Spleen (tissue), 11 donors: ENCODE measurements at regions not wholly inside any gene's neighbourhood (a gene's known extent, or its start where the extent isn't known, plus 50 kb on each side); places are given as distances from the start of the nearest gene placed in this dataset.

Experiments used
- DNase-seq: peaks from one replicate; pipeline ENCODE4 v3.0.0-alpha.2; 2020
- H3K27ac ChIP-seq, 8 donors: fragments of 200-600 bp; sonication (generic) in 7 of 8; 1 replicate in 4 of 8; 2 replicates in 4 of 8; pipeline versions ENCODE4 v1.5.0 to v1.8.0; 2016 to 2021; ENCODE audit warnings: inconsistent platforms in 4 of 8, mild to moderate bottlenecking in 4 of 8, moderate library complexity in 1 of 8
- H3K27me3 ChIP-seq, 7 donors: fragments of 200-600 bp; sonication (generic) in 6 of 7; replicated peaks in 1 of 7; 1 replicate in 4 of 7; 2 replicates in 3 of 7; pipeline versions ENCODE4 v1.5.0 to v1.8.0; 2016 to 2021; ENCODE audit warnings: inconsistent platforms in 3 of 7, mild to moderate bottlenecking in 1 of 7
- H3K36me3 ChIP-seq, 6 donors: fragments of 200-600 bp; sonication (generic) in 5 of 6; 1 replicate in 4 of 6; 2 replicates in 2 of 6; pipeline versions ENCODE4 v1.5.0 to v1.8.0; 2016 to 2021; ENCODE audit warnings: inconsistent platforms in 2 of 6
- H3K4me1 ChIP-seq, 6 donors: fragments of 200-600 bp; sonication (generic) in 5 of 6; 1 replicate in 3 of 6; 2 replicates in 3 of 6; pipeline versions ENCODE4 v1.5.0 to v1.8.0; 2016 to 2021; ENCODE audit warnings: inconsistent platforms in 3 of 6
- H3K4me3 ChIP-seq, 8 donors: fragments of 200-600 bp; sonication (generic) in 7 of 8; 1 replicate in 4 of 8; 2 replicates in 4 of 8; pipeline versions ENCODE4 v1.5.0 to v1.8.0; 2016 to 2021; ENCODE audit warnings: inconsistent platforms in 4 of 8, mild to moderate bottlenecking in 4 of 8, moderate library complexity in 2 of 8
- H3K9me3 ChIP-seq, 8 donors: fragments of 200-600 bp; sonication (generic) in 7 of 8; 1 replicate in 4 of 8; 2 replicates in 4 of 8; pipeline versions ENCODE4 v1.5.0 to v1.8.0; 2016 to 2021; ENCODE audit warnings: inconsistent platforms in 4 of 8
- CTCF ChIP-seq, 11 experiments: fragments of 200-600 bp in 7 of 11; fragments of 450-650 bp in 4 of 11; sonication (generic) in 4 of 11; IDR thresholded peaks in 8 of 11; conservative IDR thresholded peaks in 3 of 11; 1 replicate in 7 of 11; 2 replicates in 4 of 11; pipeline versions ENCODE4 v1.4.0 to v1.8.0; 2016 to 2021; ENCODE audit warnings: antibody characterized with exemption in 11 of 11, inconsistent platforms in 4 of 11, mild to moderate bottlenecking in 1 of 11
- POLR2A ChIP-seq, 3 donors: fragments of 450-650 bp; IDR thresholded peaks; one replicate each; pipeline ENCODE4 v1.5.1; 2017; ENCODE audit warnings: antibody characterized with exemption in 3 of 3, mild to moderate bottlenecking in 1 of 3
- POLR2AphosphoS5 ChIP-seq, 3 donors: sonication (generic); formaldehyde crosslinking; IDR thresholded peaks; one replicate each; pipeline ENCODE4 v1.5.1; 2017; ENCODE audit warnings: antibody characterized with exemption in 3 of 3
- WGBS, 5 donors: extraction: QIAGEN DNeasy Blood & Tissue Kit in 3 of 5; methylation state at CpG; one replicate each; pipeline versions ENCODE4 v1.1.5 to v1.1.7; 2013 to 2018; 5-methylcytosine and 5-hydroxymethylcytosine counted together
- intact Hi-C: fragments of 100-400 bp; cut with DNase I; formaldehyde crosslinking; loops from one replicate; pipeline ENCODE4 v1.15.0; 2023; ENCODE audit warnings: low total_unique reads
- donor health status: healthy with polysubstance abuse.
- donor health status: DM: no; HTN: no; CAD: no; lungs with moderate emphysema.
- donor health status: DM: no; HTN: no; CAD: no.
- donor health status: Bipolar disorder and iron deficiency.
- donor health status: healthy.
- donor health status: DM: no; HTN: no; CAD: no.
- donor health status: DM: yes; HTN: yes; CAD: no.

DNA sequence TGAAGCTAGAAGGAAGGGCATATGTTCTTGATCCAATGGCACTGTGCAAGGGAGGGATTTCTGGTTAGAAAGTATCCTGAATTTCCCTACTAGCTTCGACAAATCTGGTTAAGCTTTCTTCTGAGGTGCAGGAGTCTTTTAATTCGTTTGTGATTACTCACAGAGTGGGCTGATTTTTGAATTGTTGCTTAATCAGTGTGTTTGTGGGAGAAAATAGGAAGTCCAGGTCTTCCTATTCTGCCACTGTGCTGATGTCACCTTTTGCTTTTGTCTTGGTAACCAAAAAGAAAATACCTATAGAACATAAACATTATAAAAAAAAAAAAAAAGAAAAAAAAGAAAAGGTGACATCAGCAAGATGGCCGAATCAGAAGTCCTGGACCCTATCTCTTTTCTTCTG lies 1008.6 kb downstream of the TSN start:
- TF ChIP-seq POLR2A (IDR thresholded peaks at IDR 0.05) (no peak), CTCF (IDR thresholded peaks at IDR 0.05 in 8 of 11, conservative IDR thresholded peaks at IDR 0.05 in 3 of 11) (no peak), POLR2AphosphoS5 (IDR thresholded peaks at IDR 0.05) (no peak)
- intact Hi-C loops: no loop called here
- Histone ChIP-seq H3K27ac (peak overlapping the region in 2 of 8 donors; percentile 6 to 59), H3K9me3 (peaks cover 0 to 72% (median 37%) of the 10 kb centered on the region in 8 donors), H3K36me3 (no peaks in the 10 kb centered on the region), H3K27me3 (no peaks in the 10 kb centered on the region), H3K4me3 (no peak overlapping the region), H3K4me1 (no peaks in the 10 kb centered on the region)
- WGBS, 5 donors: 56 to 72% (median 65%) methylated on average over 3 of the region's 3 CpGs
- DNase-seq: no peak

- intact Hi-C loops: no loop called here
- H3K27me3 ChIP-seq: no peaks in the 10 kb centered on the region
- TF ChIP-seq POLR2AphosphoS5 (IDR thresholded peaks at IDR 0.05) (no peak), POLR2A (IDR thresholded peaks at IDR 0.05) (no peak), CTCF (IDR thresholded peaks at IDR 0.05 in 8 of 11, conservative IDR thresholded peaks at IDR 0.05 in 3 of 11) (no peak)
- peaks cover 0 to 38% (median 13%) of the 10 kb centered on the region in 8 donors for H3K9me3 ChIP-seq
- DNase-seq: no peak
- no peak overlapping the region for H3K27ac ChIP-seq
- no peaks in the 10 kb centered on the region for H3K36me3 ChIP-seq
- no peak overlapping the region for H3K4me3 ChIP-seq
- WGBS, 5 donors: 90 to 97% (median 94%) methylated on average over 1 of the region's 1 CpG
- H3K4me1 ChIP-seq: no peaks in the 10 kb centered on the region
These were observed 1024.8 kb downstream of the TSN start for GRCh38 chr2:122780251-122780650.

- Histone ChIP-seq H3K27me3 (no peaks in the 10 kb centered on the region), H3K9me3 (peaks cover 0 to 16% (median 0%) of the 10 kb centered on the region in 8 donors), H3K4me1 (no peaks in the 10 kb centered on the region), H3K27ac (no peak overlapping the region), H3K4me3 (no peak overlapping the region), H3K36me3 (no peaks in the 10 kb centered on the region)
- intact Hi-C loops: no loop called here
- no peak for DNase-seq
- no peak for TF ChIP-seq CTCF (IDR thresholded peaks at IDR 0.05 in 8 of 11, conservative IDR thresholded peaks at IDR 0.05 in 3 of 11)
- no peak for TF ChIP-seq POLR2AphosphoS5 (IDR thresholded peaks at IDR 0.05)
- no peak for TF ChIP-seq POLR2A (IDR thresholded peaks at IDR 0.05)
- WGBS, 5 donors: 88 to 98% (median 94%) methylated on average over 2 of the region's 2 CpGs
These were observed 1038.6 kb downstream of the TSN start for GRCh38 chr2:122794100-122794499.

DNA sequence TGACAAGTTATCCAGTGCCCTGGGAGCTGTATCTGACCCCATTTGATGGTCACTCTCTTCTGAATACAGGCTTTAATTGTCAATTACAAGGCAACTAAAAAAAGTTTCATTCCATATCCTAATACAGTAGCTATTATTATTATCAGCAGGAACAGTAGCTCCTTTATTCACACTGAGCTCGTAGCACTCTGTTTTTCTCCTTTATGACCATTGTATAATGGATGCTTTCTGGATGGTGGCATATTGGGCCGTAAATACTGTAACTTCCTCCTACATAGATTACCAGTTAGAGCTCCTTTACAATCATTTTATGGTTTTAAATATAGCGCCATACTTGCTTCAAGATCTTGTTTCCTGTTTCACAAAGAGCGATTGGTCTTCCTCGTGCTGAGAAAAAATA lies 1040.3 kb downstream of the TSN start:
- intact Hi-C loops: no loop called here
- DNase-seq: no peak
- 56 to 70% (median 68%) methylated on average over 5 of the region's 5 CpGs for WGBS, 5 donors
- H3K36me3 ChIP-seq: no peaks in the 10 kb centered on the region
- no peak overlapping the region for H3K4me3 ChIP-seq
- TF ChIP-seq POLR2A (IDR thresholded peaks at IDR 0.05) (no peak), POLR2AphosphoS5 (IDR thresholded peaks at IDR 0.05) (no peak), CTCF (IDR thresholded peaks at IDR 0.05 in 8 of 11, conservative IDR thresholded peaks at IDR 0.05 in 3 of 11) (no peak)
- no peaks in the 10 kb centered on the region for H3K27me3 ChIP-seq
- no peaks in the 10 kb centered on the region for H3K4me1 ChIP-seq
- peaks cover 0 to 9% (median 0%) of the 10 kb centered on the region in 8 donors for H3K9me3 ChIP-seq
- H3K27ac ChIP-seq: no peak overlapping the region
